ENCODE measurements at regions not wholly inside any gene's neighbourhood (a gene's known extent, or its start where the extent isn't known, plus 50 kb on each side); places are given as distances from the start of the nearest gene placed in this dataset.

GRCh38 chr2:12934146-12934756, 217.5 kb downstream of the TRIB2 start:
- no peaks in the 10 kb centered on the region for H3K79me2 ChIP-seq (ENCODE audit: control insufficient read depth, insufficient read depth, low read length)
- ChIA-PET CTCF (no interaction called here), POLR2A (no interaction called here)
- no peaks in the 10 kb centered on the region for H3K4me1 ChIP-seq (ENCODE audit: control insufficient read depth, extremely low read depth, insufficient read depth, low read length)
- dilution Hi-C loops (cut with MboI; ENCODE audit: extremely low pct_ligation_motif_present, low sequenced_read_pairs) = no loop called here
- H3K4me2 ChIP-seq (ENCODE audit: insufficient read depth, low read length) = no peak overlapping the region
- no peak for FAIRE-seq
- no TSS peak for BruUV-seq (replicated peaks)
- H3K36me3 ChIP-seq (ENCODE audit: control insufficient read depth in 2 of 2, extremely low read depth in 1 of 2, insufficient read depth in 2 of 2, low read length in 2 of 2) = no peaks in the 10 kb centered on the region
- TF ChIP-seq POLR2A (IDR thresholded peaks at IDR 0.05; ENCODE audit: low read depth, low read length) (no peak), JUN (IDR thresholded peaks at IDR 0.05; ENCODE audit: borderline replicate concordance, insufficient read depth, insufficient read length, low read depth) (no peak), POLR2AphosphoS5 (IDR thresholded peaks at IDR 0.05; ENCODE audit: insufficient read depth, low read depth, low read length) (no peak)
- H3K27me3 ChIP-seq (ENCODE audit: control insufficient read depth in 2 of 2, insufficient read depth in 2 of 2, low read length in 2 of 2) = no peaks in the 10 kb centered on the region
- H3K9ac ChIP-seq (replicated peaks; ENCODE audit: extremely low read depth, insufficient read depth, low read length) = no peak overlapping the region
- intact Hi-C loops (cut with micrococcal nuclease) = loop anchor here (5.0 kb wide), 1 partner anchor 322 kb away; no protein-coding TSS in a partner anchor
- H3K9me3 ChIP-seq (replicated peaks; ENCODE audit: control insufficient read depth, insufficient read depth, low read length) = no peaks in the 10 kb centered on the region
- DNase-seq (ENCODE audit: low read depth, low spot score) = no peak
- H3K9me1 ChIP-seq (replicated peaks; ENCODE audit: control insufficient read depth, extremely low read depth, insufficient read depth, low read length) = no peaks in the 10 kb centered on the region
- no peak overlapping the region for H3K4me3 ChIP-seq (replicated peaks in 1 of 3; ENCODE audit: insufficient read depth in 1 of 3, low read depth in 1 of 3, low read length in 3 of 3)
- no peak overlapping the region for H3K27ac ChIP-seq (ENCODE audit: insufficient read depth, low read depth, low read length)
- H2AFZ ChIP-seq (ENCODE audit: low read depth, low read length) = no peak overlapping the region
- no peaks in the 10 kb centered on the region for H4K20me1 ChIP-seq (replicated peaks; ENCODE audit: control insufficient read depth, extremely low read depth, insufficient read depth, low read length)

GRCh38 chr2:12935222-12935621, 218.5 kb downstream of the TRIB2 start:
- no peak overlapping the region for H3K27ac ChIP-seq (ENCODE audit: insufficient read depth, low read depth, low read length)
- H3K4me1 ChIP-seq (ENCODE audit: control insufficient read depth, extremely low read depth, insufficient read depth, low read length) = no peaks in the 10 kb centered on the region
- CTCF ChIA-PET = interaction anchor here (1.1 kb wide), 1 partner anchor 72 kb away, joined by 3 read pairs; no protein-coding TSS in a partner anchor
- dilution Hi-C loops (cut with MboI; ENCODE audit: extremely low pct_ligation_motif_present, low sequenced_read_pairs) (no loop called here), intact Hi-C loops (cut with micrococcal nuclease) (loop anchor here (5.0 kb wide), 1 partner anchor 42 kb away; no protein-coding TSS in a partner anchor)
- no peak overlapping the region for H3K4me3 ChIP-seq (replicated peaks in 1 of 3; ENCODE audit: insufficient read depth in 1 of 3, low read depth in 1 of 3, low read length in 3 of 3)
- no peaks in the 10 kb centered on the region for H3K9me3 ChIP-seq (replicated peaks; ENCODE audit: control insufficient read depth, insufficient read depth, low read length)
- FAIRE-seq (no peak), DNase-seq (ENCODE audit: low read depth, low spot score) (no peak)
- no peaks in the 10 kb centered on the region for H3K36me3 ChIP-seq (ENCODE audit: control insufficient read depth in 2 of 2, extremely low read depth in 1 of 2, insufficient read depth in 2 of 2, low read length in 2 of 2)
- no TSS peak for BruUV-seq (replicated peaks)
- POLR2A ChIA-PET = no interaction called here
- H3K27me3 ChIP-seq (ENCODE audit: control insufficient read depth in 2 of 2, insufficient read depth in 2 of 2, low read length in 2 of 2) = no peaks in the 10 kb centered on the region
- no peak overlapping the region for H2AFZ ChIP-seq (ENCODE audit: low read depth, low read length)
- no peaks in the 10 kb centered on the region for H4K20me1 ChIP-seq (replicated peaks; ENCODE audit: control insufficient read depth, extremely low read depth, insufficient read depth, low read length)
- H3K9ac ChIP-seq (replicated peaks; ENCODE audit: extremely low read depth, insufficient read depth, low read length) = no peak overlapping the region
- no peak overlapping the region for H3K4me2 ChIP-seq (ENCODE audit: insufficient read depth, low read length)
- H3K79me2 ChIP-seq (ENCODE audit: control insufficient read depth, insufficient read depth, low read length) = no peaks in the 10 kb centered on the region
- TF ChIP-seq GATA2 (IDR thresholded peaks at IDR 0.05; ENCODE audit: insufficient read depth, insufficient read length, low read depth, low read length) (no peak), JUN (IDR thresholded peaks at IDR 0.05; ENCODE audit: borderline replicate concordance, insufficient read depth, insufficient read length, low read depth) (no peak), POLR2AphosphoS5 (IDR thresholded peaks at IDR 0.05; ENCODE audit: insufficient read depth, low read depth, low read length) (no peak), POLR2A (IDR thresholded peaks at IDR 0.05; ENCODE audit: low read depth, low read length) (no peak), FOS (IDR thresholded peaks at IDR 0.05; ENCODE audit: borderline replicate concordance, insufficient read depth, low read length) (no peak), EZH2 (IDR thresholded peaks at IDR 0.05; ENCODE audit: borderline replicate concordance, low read depth, low read length, severe bottlenecking) (no peak), MAX (IDR thresholded peaks at IDR 0.05; ENCODE audit: insufficient read depth, insufficient read length) (no peak), MYC (IDR thresholded peaks at IDR 0.05; ENCODE audit: low read depth, low read length) (no peak), CTCF (IDR thresholded peaks at IDR 0.05; ENCODE audit: extremely low read depth in 1 of 2, insufficient read depth in 1 of 2, low read depth in 1 of 2, low read length in 2 of 2) (no peak)
- no peaks in the 10 kb centered on the region for H3K9me1 ChIP-seq (replicated peaks; ENCODE audit: control insufficient read depth, extremely low read depth, insufficient read depth, low read length)

Measured in endothelial cell of umbilical vein (primary cell).